HepG2 (cell line): ENCODE measurements at regions not wholly inside any gene's neighbourhood (a gene's known extent, or its start where the extent isn't known, plus 50 kb on each side); places are given as distances from the start of the nearest gene placed in this dataset.

Experiments
- DNMT3B ChIP-seq: conservative IDR thresholded peaks from 2 replicates; pipeline ENCODE4 v1.6.1; 2016; ENCODE audit warnings: missing biosample characterization, control low read depth
- GABPA ChIP-seq, 2 experiments: IDR thresholded peaks; 2 replicates each; pipeline ENCODE4 v1.6.1; 2011 to 2016; ENCODE audit warnings: low read depth in 2 of 2, low read length in 1 of 2, missing biosample characterization in 1 of 2, missing genetic modification characterization in 1 of 2
- JARID2 ChIP-seq: sonication (generic); formaldehyde crosslinking; IDR thresholded peaks from 2 replicates; pipeline ENCODE4 v1.8.1; 2023; ENCODE audit warnings: missing genetic modification reagents, inconsistent platforms; ENCODE audit not compliant: insufficient replicate concordance
- JUN ChIP-seq: sonication (generic); formaldehyde crosslinking; IDR thresholded peaks from 2 replicates; pipeline ENCODE4 v1.4.0; 2020; ENCODE audit warnings: mild to moderate bottlenecking, missing genetic modification reagents
- PCBP2 ChIP-seq: fragments of 200-400 bp; formaldehyde crosslinking; optimal IDR thresholded peaks from 2 replicates; pipeline ENCODE3; 2018; ENCODE audit warnings: low read length, low read depth; ENCODE audit not compliant: poor library complexity, severe bottlenecking
- POLR2A ChIP-seq, 2 experiments: IDR thresholded peaks; 2 replicates each; pipeline ENCODE4 v1.6.1; 2011; ENCODE audit warnings: low read depth in 2 of 2, low read length in 2 of 2, mild to moderate bottlenecking in 1 of 2, moderate library complexity in 1 of 2; ENCODE audit not compliant: insufficient read depth in 1 of 2
- SRF ChIP-seq: IDR thresholded peaks from 2 replicates; pipeline ENCODE4 v1.6.1; 2011; ENCODE audit warnings: mild to moderate bottlenecking, low read depth, low read length, moderate library complexity
- SRSF9 ChIP-seq: fragments of 200-400 bp; formaldehyde crosslinking; IDR thresholded peaks from 2 replicates; pipeline ENCODE4 v1.6.1; 2018; ENCODE audit warnings: borderline replicate concordance, mild to moderate bottlenecking, low read depth, low read length; ENCODE audit not compliant: insufficient read depth, poor library complexity, severe bottlenecking
- ZBTB33 ChIP-seq: sonication (generic); formaldehyde crosslinking; IDR thresholded peaks from 2 replicates; pipeline ENCODE4 v1.4.0; 2020; ENCODE audit warnings: missing genetic modification reagents
- ZNF549 ChIP-seq: sonication (generic); formaldehyde crosslinking; IDR thresholded peaks from 2 replicates; pipeline ENCODE4 v1.5.0; 2020; ENCODE audit warnings: missing genetic modification reagents
- TF ChIP-seq, protein P1 (sequence below): sonication (generic); formaldehyde crosslinking; IDR thresholded peaks from 2 replicates; pipeline ENCODE4 v1.4.0; 2020; ENCODE audit warnings: low read depth, mild to moderate bottlenecking, missing genetic modification reagents
- TF ChIP-seq, protein P2 (sequence below): sonication (generic); formaldehyde crosslinking; IDR thresholded peaks from 2 replicates; pipeline ENCODE4 v1.4.0; 2020; ENCODE audit warnings: missing genetic modification reagents
- TF ChIP-seq, protein P3 (sequence below): sonication (generic); formaldehyde crosslinking; IDR thresholded peaks from 2 replicates; pipeline ENCODE4 v1.5.0; 2020; ENCODE audit warnings: mild to moderate bottlenecking, missing genetic modification reagents, moderate library complexity

DNA sequence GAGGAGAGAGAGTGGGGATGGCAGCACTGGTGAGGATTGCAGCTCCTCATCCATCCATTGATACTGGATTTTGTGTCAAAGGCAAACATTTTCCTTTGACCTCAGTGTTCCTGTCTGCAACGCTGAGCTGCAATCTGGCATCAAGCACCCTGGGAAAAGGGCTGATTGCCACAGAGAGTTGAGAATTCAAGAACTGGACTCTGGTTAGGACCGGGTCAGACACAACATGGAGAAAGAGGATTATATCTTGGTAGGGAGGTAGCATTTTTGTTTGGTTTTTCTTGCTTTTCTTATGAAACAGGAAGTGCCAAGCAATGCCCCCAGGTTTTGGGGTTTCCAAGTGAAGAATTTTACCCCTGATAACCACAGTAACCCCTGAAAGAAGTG lies 81.9 kb upstream of the PKDCC start:
- TF ChIP-seq ZNF549 (CRISPR knock-in tag) (no peak), PCBP2 (no peak), SRSF9 (no peak), POLR2A (IDR thresholded peaks at IDR 0.05; ENCODE audit: insufficient read depth in 1 of 2, low read depth in 2 of 2, low read length in 2 of 2) (no peak), GABPA (IDR thresholded peaks at IDR 0.05; ENCODE audit: low read depth, low read length) (no peak), GABPA (CRISPR knock-in tag; IDR thresholded peaks at IDR 0.05; ENCODE audit: low read depth) (no peak), DNMT3B (no peak), ZBTB33 (CRISPR knock-in tag) (no peak), JARID2 (no peak), SRF (no peak), JUN (no peak)
- TF ChIP-seq, protein P1, sequence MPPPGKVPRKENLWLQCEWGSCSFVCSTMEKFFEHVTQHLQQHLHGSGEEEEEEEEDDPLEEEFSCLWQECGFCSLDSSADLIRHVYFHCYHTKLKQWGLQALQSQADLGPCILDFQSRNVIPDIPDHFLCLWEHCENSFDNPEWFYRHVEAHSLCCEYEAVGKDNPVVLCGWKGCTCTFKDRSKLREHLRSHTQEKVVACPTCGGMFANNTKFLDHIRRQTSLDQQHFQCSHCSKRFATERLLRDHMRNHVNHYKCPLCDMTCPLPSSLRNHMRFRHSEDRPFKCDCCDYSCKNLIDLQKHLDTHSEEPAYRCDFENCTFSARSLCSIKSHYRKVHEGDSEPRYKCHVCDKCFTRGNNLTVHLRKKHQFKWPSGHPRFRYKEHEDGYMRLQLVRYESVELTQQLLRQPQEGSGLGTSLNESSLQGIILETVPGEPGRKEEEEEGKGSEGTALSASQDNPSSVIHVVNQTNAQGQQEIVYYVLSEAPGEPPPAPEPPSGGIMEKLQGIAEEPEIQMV (CRISPR knock-in tag), result no peak
- TF ChIP-seq, protein P2, sequence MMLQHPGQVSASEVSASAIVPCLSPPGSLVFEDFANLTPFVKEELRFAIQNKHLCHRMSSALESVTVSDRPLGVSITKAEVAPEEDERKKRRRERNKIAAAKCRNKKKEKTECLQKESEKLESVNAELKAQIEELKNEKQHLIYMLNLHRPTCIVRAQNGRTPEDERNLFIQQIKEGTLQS, result no peak
- TF ChIP-seq, protein P3, sequence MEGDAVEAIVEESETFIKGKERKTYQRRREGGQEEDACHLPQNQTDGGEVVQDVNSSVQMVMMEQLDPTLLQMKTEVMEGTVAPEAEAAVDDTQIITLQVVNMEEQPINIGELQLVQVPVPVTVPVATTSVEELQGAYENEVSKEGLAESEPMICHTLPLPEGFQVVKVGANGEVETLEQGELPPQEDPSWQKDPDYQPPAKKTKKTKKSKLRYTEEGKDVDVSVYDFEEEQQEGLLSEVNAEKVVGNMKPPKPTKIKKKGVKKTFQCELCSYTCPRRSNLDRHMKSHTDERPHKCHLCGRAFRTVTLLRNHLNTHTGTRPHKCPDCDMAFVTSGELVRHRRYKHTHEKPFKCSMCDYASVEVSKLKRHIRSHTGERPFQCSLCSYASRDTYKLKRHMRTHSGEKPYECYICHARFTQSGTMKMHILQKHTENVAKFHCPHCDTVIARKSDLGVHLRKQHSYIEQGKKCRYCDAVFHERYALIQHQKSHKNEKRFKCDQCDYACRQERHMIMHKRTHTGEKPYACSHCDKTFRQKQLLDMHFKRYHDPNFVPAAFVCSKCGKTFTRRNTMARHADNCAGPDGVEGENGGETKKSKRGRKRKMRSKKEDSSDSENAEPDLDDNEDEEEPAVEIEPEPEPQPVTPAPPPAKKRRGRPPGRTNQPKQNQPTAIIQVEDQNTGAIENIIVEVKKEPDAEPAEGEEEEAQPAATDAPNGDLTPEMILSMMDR (CRISPR knock-in tag), result no peak
